PFSK-1 (cell line): ENCODE measurements at regions not wholly inside any gene's neighbourhood (a gene's known extent, or its start where the extent isn't known, plus 50 kb on each side); places are given as distances from the start of the nearest gene placed in this dataset.

Experiments used
- POLR2AphosphoS5 ChIP-seq: IDR thresholded peaks from 2 replicates; pipeline ENCODE4 v1.6.1; 2012; ENCODE audit warnings: low read depth, mild to moderate bottlenecking, control low read depth, low read length, moderate library complexity
- SIN3A ChIP-seq: IDR thresholded peaks from 2 replicates; pipeline ENCODE4 v1.6.1; 2012; ENCODE audit warnings: mild to moderate bottlenecking, low read length, moderate library complexity, borderline replicate concordance; ENCODE audit not compliant: insufficient read depth
- TAF1 ChIP-seq: IDR thresholded peaks from 2 replicates; pipeline ENCODE4 v1.6.1; 2012; ENCODE audit warnings: low read length, control low read depth, borderline replicate concordance; ENCODE audit not compliant: insufficient read depth
- TF ChIP-seq, protein P1 (sequence below), 2 experiments: IDR thresholded peaks; 2 replicates each; pipeline versions ENCODE4 v1.6.1 to v1.8.0; 2011 to 2012; ENCODE audit warnings: low read depth in 2 of 2, low read length in 2 of 2, control low read depth in 1 of 2, inconsistent platforms in 1 of 2, mild to moderate bottlenecking in 1 of 2, moderate library complexity in 1 of 2; ENCODE audit not compliant: insufficient read depth in 1 of 2

- TF ChIP-seq POLR2AphosphoS5: no peak
- no peak for TF ChIP-seq TAF1
- TF ChIP-seq, protein P1, sequence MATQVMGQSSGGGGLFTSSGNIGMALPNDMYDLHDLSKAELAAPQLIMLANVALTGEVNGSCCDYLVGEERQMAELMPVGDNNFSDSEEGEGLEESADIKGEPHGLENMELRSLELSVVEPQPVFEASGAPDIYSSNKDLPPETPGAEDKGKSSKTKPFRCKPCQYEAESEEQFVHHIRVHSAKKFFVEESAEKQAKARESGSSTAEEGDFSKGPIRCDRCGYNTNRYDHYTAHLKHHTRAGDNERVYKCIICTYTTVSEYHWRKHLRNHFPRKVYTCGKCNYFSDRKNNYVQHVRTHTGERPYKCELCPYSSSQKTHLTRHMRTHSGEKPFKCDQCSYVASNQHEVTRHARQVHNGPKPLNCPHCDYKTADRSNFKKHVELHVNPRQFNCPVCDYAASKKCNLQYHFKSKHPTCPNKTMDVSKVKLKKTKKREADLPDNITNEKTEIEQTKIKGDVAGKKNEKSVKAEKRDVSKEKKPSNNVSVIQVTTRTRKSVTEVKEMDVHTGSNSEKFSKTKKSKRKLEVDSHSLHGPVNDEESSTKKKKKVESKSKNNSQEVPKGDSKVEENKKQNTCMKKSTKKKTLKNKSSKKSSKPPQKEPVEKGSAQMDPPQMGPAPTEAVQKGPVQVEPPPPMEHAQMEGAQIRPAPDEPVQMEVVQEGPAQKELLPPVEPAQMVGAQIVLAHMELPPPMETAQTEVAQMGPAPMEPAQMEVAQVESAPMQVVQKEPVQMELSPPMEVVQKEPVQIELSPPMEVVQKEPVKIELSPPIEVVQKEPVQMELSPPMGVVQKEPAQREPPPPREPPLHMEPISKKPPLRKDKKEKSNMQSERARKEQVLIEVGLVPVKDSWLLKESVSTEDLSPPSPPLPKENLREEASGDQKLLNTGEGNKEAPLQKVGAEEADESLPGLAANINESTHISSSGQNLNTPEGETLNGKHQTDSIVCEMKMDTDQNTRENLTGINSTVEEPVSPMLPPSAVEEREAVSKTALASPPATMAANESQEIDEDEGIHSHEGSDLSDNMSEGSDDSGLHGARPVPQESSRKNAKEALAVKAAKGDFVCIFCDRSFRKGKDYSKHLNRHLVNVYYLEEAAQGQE (IDR thresholded peaks at IDR 0.05; ENCODE audit: insufficient read depth in 1 of 2, low read depth in 2 of 2, low read length in 2 of 2): no peak
- TF ChIP-seq SIN3A: no peak
Measured at GRCh38 chr16:65314627-65315008, 192.8 kb upstream of the CDH11 start.
